PC-3 (cell line): ENCODE measurements at regions not wholly inside any gene's neighbourhood (a gene's known extent, or its start where the extent isn't known, plus 50 kb on each side); places are given as distances from the start of the nearest gene placed in this dataset.

Source experiments
- ATAC-seq: fragments of 200-7000 bp; cut with Tn5 transposase; 2 replicates; pipeline ENCODE4 v1.9.1; 2020; ENCODE audit warnings: mild to moderate bottlenecking, moderate library complexity
- BruUV-seq: library from RNA; stranded (reverse); fragments of 400-500 nt; replicated peaks from 2 replicates; lab custom pipeline; 2021; lab: Mats Ljungman, UMichigan
- CTCF ChIA-PET: fragments of 300-600 bp; sonication (Branson Sonifier 250); formaldehyde crosslinking; loops from one replicate; lab custom pipeline; 2022; ENCODE audit warnings: antibody characterized with exemption; lab: Charles Lee
- POLR2A ChIA-PET: fragments of 300-600 bp; sonication (Branson Sonifier 250); formaldehyde crosslinking; loops from one replicate; lab custom pipeline; 2022; ENCODE audit warnings: antibody characterized with exemption; ENCODE audit not compliant: unreplicated experiment; lab: Charles Lee
- DNase-seq: peaks from one replicate; pipeline ENCODE4 v3.0.0-alpha.2; 2015
- H2AFZ ChIP-seq: fragments of 300-600 bp; sonication (generic); 2 replicates; pipeline ENCODE4 v1.6.0; 2016; ENCODE audit warnings: antibody characterized with exemption, low read length
- H3F3A ChIP-seq: fragments of 300-600 bp; sonication (generic); one replicate; pipeline ENCODE4 v1.6.0; 2017; ENCODE audit warnings: antibody characterized with exemption, low read length, control low read depth, mild to moderate bottlenecking; ENCODE audit not compliant: unreplicated experiment
- H3K27ac ChIP-seq: fragments of 300-600 bp; sonication (generic); 2 replicates; pipeline ENCODE4 v1.5.1; 2016; ENCODE audit warnings: mild to moderate bottlenecking, low read length
- H3K27me3 ChIP-seq: fragments of 300-600 bp; sonication (generic); 2 replicates; pipeline ENCODE4 v1.6.1; 2016; ENCODE audit warnings: low read length, mixed read lengths
- H3K36me3 ChIP-seq: fragments of 300-600 bp; sonication (generic); 2 replicates; pipeline ENCODE4 v1.6.1; 2016; ENCODE audit warnings: low read depth, mixed run types, low read length, mixed read lengths
- H3K4me1 ChIP-seq: fragments of 300-600 bp; sonication (generic); 2 replicates; pipeline ENCODE4 v1.5.1; 2016; ENCODE audit warnings: low read length; ENCODE audit not compliant: insufficient read depth
- H3K4me2 ChIP-seq: fragments of 300-600 bp; sonication (generic); 2 replicates; pipeline ENCODE4 v1.6.0; 2016; ENCODE audit warnings: low read length
- H3K4me3 ChIP-seq: fragments of 300-600 bp; sonication (generic); 2 replicates; pipeline ENCODE4 v1.5.1; 2016; ENCODE audit warnings: mild to moderate bottlenecking, low read length, mixed read lengths
- H3K79me2 ChIP-seq: fragments of 300-600 bp; sonication (generic); 2 replicates; pipeline ENCODE4 v1.6.1; 2017; ENCODE audit warnings: low read length, mixed read lengths
- H3K9ac ChIP-seq: fragments of 300-600 bp; sonication (generic); 2 replicates; pipeline ENCODE4 v1.6.0; 2016; ENCODE audit warnings: mild to moderate bottlenecking, low read length
- H3K9me2 ChIP-seq: fragments of 300-600 bp; sonication (generic); replicated peaks from 2 replicates; pipeline ENCODE4 v1.6.1; 2016; ENCODE audit warnings: mixed run types, low read length, mixed read lengths
- H3K9me3 ChIP-seq: fragments of 300-600 bp; sonication (generic); 2 replicates; pipeline ENCODE4 v1.6.1; 2016; ENCODE audit warnings: low read length, mixed read lengths
- H4K20me1 ChIP-seq: fragments of 300-600 bp; sonication (generic); 2 replicates; pipeline ENCODE4 v1.6.1; 2016; ENCODE audit warnings: low read length, mixed read lengths
- EZH2 ChIP-seq: fragments of 300-600 bp; sonication (generic); IDR thresholded peaks from one replicate; pipeline ENCODE4 v1.6.1; 2017; ENCODE audit warnings: antibody characterized with exemption, mild to moderate bottlenecking, low read length; ENCODE audit not compliant: unreplicated experiment
- EZH2phosphoT487 ChIP-seq: fragments of 300-600 bp; sonication (generic); IDR thresholded peaks from 2 replicates; pipeline ENCODE4 v1.6.1; 2018; ENCODE audit warnings: mild to moderate bottlenecking, antibody characterized with exemption, low read length, borderline replicate concordance
- intact Hi-C: fragments of 100-400 bp; cut with micrococcal nuclease; formaldehyde crosslinking; loops from 2 replicates; pipeline ENCODE4 v1.9.0; 2023
- TF ChIP-seq, protein P1 (sequence below): fragments of 300-600 bp; sonication (generic); conservative IDR thresholded peaks from 2 replicates; pipeline ENCODE4 v1.5.1; 2017; ENCODE audit warnings: antibody characterized with exemption, low read depth, mild to moderate bottlenecking, low read length

DNA sequence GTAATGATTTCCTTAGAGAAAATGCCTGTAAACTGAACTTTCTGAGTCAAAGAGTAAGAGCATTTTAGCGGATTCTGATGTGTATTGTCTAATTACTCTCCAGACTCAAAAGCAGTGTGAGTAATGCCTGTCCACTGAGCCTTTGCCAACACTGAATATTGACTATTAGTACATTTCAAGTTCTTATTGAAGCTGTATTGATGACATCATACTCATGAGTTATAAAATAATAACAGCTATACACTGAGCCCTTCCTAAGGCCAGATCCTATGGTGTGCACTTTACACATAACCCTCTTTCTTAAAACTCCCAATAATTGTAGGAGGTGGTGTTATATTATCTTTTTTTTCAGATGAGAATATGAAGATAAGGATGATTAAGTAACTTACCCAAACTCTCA lies 152.8 kb upstream of the TRPC7 start:
- ChIA-PET POLR2A (no interaction called here), CTCF (no interaction called here)
- intact Hi-C loops = no loop called here
- peaks cover 4% of the 10 kb centered on the region for H3K27me3 ChIP-seq
- H3K9ac ChIP-seq = no peak overlapping the region
- no peak overlapping the region for H3K27ac ChIP-seq
- no peak overlapping the region for H3K4me3 ChIP-seq
- no TSS peak for BruUV-seq
- no peaks in the 10 kb centered on the region for H3K9me2 ChIP-seq
- ATAC-seq (no peak), DNase-seq (no peak)
- H4K20me1 ChIP-seq = no peaks in the 10 kb centered on the region
- H3K4me1 ChIP-seq = no peaks in the 10 kb centered on the region
- H3F3A ChIP-seq = no peaks in the 10 kb centered on the region
- H2AFZ ChIP-seq = no peak overlapping the region
- H3K79me2 ChIP-seq = no peaks in the 10 kb centered on the region
- H3K36me3 ChIP-seq = no peaks in the 10 kb centered on the region
- no peak overlapping the region for H3K4me2 ChIP-seq
- H3K9me3 ChIP-seq = no peaks in the 10 kb centered on the region
- TF ChIP-seq, protein P1, sequence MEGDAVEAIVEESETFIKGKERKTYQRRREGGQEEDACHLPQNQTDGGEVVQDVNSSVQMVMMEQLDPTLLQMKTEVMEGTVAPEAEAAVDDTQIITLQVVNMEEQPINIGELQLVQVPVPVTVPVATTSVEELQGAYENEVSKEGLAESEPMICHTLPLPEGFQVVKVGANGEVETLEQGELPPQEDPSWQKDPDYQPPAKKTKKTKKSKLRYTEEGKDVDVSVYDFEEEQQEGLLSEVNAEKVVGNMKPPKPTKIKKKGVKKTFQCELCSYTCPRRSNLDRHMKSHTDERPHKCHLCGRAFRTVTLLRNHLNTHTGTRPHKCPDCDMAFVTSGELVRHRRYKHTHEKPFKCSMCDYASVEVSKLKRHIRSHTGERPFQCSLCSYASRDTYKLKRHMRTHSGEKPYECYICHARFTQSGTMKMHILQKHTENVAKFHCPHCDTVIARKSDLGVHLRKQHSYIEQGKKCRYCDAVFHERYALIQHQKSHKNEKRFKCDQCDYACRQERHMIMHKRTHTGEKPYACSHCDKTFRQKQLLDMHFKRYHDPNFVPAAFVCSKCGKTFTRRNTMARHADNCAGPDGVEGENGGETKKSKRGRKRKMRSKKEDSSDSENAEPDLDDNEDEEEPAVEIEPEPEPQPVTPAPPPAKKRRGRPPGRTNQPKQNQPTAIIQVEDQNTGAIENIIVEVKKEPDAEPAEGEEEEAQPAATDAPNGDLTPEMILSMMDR = no peak
- TF ChIP-seq EZH2 = no peak
- no peak for TF ChIP-seq EZH2phosphoT487

DNA sequence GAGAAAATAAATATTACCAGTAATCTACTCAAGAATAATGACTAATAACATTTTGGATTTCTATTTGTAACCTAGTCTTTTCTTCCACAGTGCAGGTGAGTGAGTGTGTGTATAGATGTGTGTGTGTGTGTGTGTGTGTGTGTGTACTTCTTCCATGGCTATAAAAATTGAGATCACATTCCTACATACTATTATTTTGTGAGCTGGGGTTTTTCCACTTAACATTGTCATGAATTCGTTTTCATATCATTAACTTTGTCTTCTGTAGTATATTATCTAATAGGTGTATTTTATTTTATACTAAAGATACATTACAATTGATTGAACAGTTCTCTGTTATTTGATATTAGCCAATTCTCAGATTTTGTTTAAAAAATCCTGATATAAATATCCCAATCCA lies 152.4 kb upstream of the TRPC7 start:
- no peaks in the 10 kb centered on the region for H3K36me3 ChIP-seq
- H3K27me3 ChIP-seq = peaks cover 4% of the 10 kb centered on the region
- no peak overlapping the region for H3K27ac ChIP-seq
- H3K4me3 ChIP-seq = no peak overlapping the region
- H2AFZ ChIP-seq = no peak overlapping the region
- no peaks in the 10 kb centered on the region for H4K20me1 ChIP-seq
- DNase-seq (no peak), ATAC-seq (no peak)
- CTCF ChIA-PET = no interaction called here
- no peaks in the 10 kb centered on the region for H3K4me1 ChIP-seq
- no peaks in the 10 kb centered on the region for H3F3A ChIP-seq
- BruUV-seq = no TSS peak
- no peaks in the 10 kb centered on the region for H3K9me2 ChIP-seq
- TF ChIP-seq EZH2phosphoT487 (no peak), EZH2 (no peak)
- TF ChIP-seq, protein P1 = no peak
- POLR2A ChIA-PET = no interaction called here
- intact Hi-C loops = no loop called here
- H3K4me2 ChIP-seq = no peak overlapping the region
- H3K79me2 ChIP-seq = no peaks in the 10 kb centered on the region
- no peaks in the 10 kb centered on the region for H3K9me3 ChIP-seq
- no peak overlapping the region for H3K9ac ChIP-seq

DNA sequence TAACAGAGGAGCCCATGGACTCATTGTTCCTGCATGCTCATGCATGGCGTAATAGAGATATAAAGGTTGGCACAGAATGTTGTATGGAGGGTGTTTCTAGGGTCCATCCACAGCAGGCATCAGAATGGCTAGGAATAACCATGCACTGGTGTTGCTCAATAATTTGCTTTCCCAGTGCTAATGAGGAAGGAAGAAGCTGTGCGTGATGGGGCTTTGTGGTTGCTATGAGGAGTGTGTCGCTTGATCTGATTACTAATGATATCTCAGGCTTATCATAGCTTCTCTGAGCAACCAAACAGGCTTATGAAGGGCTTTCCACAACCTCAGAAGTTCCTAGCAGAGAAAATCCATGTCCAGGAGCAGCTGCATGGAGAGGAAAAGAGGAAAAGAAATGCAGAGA lies 151.3 kb upstream of the TRPC7 start:
- TF ChIP-seq, protein P1 = no peak
- TF ChIP-seq EZH2 = no peak
- Histone ChIP-seq H3K27me3 (peaks cover 4% of the 10 kb centered on the region), H2AFZ (no peak overlapping the region), H3K4me1 (no peaks in the 10 kb centered on the region), H3K4me3 (no peak overlapping the region), H3K9me2 (no peaks in the 10 kb centered on the region), H3K27ac (no peak overlapping the region), H3K36me3 (no peaks in the 10 kb centered on the region), H4K20me1 (no peaks in the 10 kb centered on the region), H3F3A (no peaks in the 10 kb centered on the region), H3K4me2 (no peak overlapping the region), H3K9ac (no peak overlapping the region), H3K9me3 (no peaks in the 10 kb centered on the region), H3K79me2 (no peaks in the 10 kb centered on the region)
- no TSS peak for BruUV-seq
- ChIA-PET POLR2A (no interaction called here), CTCF (no interaction called here)
- intact Hi-C loops = no loop called here
- ATAC-seq (no peak), DNase-seq (no peak)
